ENCODE measurements at regions not wholly inside any gene's neighbourhood (a gene's known extent, or its start where the extent isn't known, plus 50 kb on each side); places are given as distances from the start of the nearest gene placed in this dataset.

GRCh38 chr7:34277016-34277802, 371.9 kb downstream of the BMPER start:
- peak; percentile 30 for DNase-seq

- no peak for DNase-seq
Measured at GRCh38 chr7:34277803-34278199, 372.5 kb downstream of the BMPER start.

- DNase-seq: no peak
Measured at GRCh38 chr7:34281260-34281659, 375.9 kb downstream of the BMPER start.

GRCh38 chr7:34282271-34282670, 375.7 kb upstream of the NPSR1 start:
- DNase-seq: no peak

- DNase-seq: no peak
Measured at GRCh38 chr7:34296663-34297062, 361.4 kb upstream of the NPSR1 start.

GRCh38 chr7:34298492-34299013, 359.5 kb upstream of the NPSR1 start:
- DNase-seq: no peak

GRCh38 chr7:34299066-34299465, 359.0 kb upstream of the NPSR1 start:
- DNase-seq: no peak

GRCh38 chr7:34307540-34307939, 350.5 kb upstream of the NPSR1 start:
- DNase-seq: no peak

GRCh38 chr7:34308595-34308994, 349.4 kb upstream of the NPSR1 start:
- DNase-seq: no peak

- DNase-seq: no peak
Measured at GRCh38 chr7:34309116-34309515, 348.9 kb upstream of the NPSR1 start.

GRCh38 chr7:34309584-34309983, 348.4 kb upstream of the NPSR1 start:
- DNase-seq: no peak

GRCh38 chr7:34311591-34311990, 346.4 kb upstream of the NPSR1 start:
- DNase-seq: no peak

- no peak for DNase-seq
Measured at GRCh38 chr7:34312624-34313023, 345.4 kb upstream of the NPSR1 start.

GRCh38 chr7:34313289-34313688, 344.7 kb upstream of the NPSR1 start:
- no peak for DNase-seq

- no peak for DNase-seq
Measured at GRCh38 chr7:34315032-34315431, 343.0 kb upstream of the NPSR1 start.

GRCh38 chr7:34317039-34317438, 341.0 kb upstream of the NPSR1 start:
- DNase-seq: no peak

GRCh38 chr7:34320412-34320811, 337.6 kb upstream of the NPSR1 start:
- no peak for DNase-seq

- peak; percentile 53 for DNase-seq
Measured at GRCh38 chr7:34320926-34321661, 336.9 kb upstream of the NPSR1 start.

GRCh38 chr7:34322841-34323240, 335.2 kb upstream of the NPSR1 start:
- peak; percentile 1 for DNase-seq

GRCh38 chr7:34327681-34328080, 330.3 kb upstream of the NPSR1 start:
- no peak for DNase-seq

GRCh38 chr7:34330308-34330707, 327.7 kb upstream of the NPSR1 start:
- DNase-seq: no peak

- DNase-seq: no peak
Measured at GRCh38 chr7:34331102-34331501, 326.9 kb upstream of the NPSR1 start.

- no peak for DNase-seq
Measured at GRCh38 chr7:34332006-34332405, 326.0 kb upstream of the NPSR1 start.

GRCh38 chr7:34333184-34333583, 324.8 kb upstream of the NPSR1 start:
- no peak for DNase-seq

All from activated CD4-positive, alpha-beta T cell treated with anti-CD3 and anti-CD28 coated beads, Interleukin-10, Interleukin-2, amounts not matched to agents 100 ng/mL and 50 ng/mL, durations not matched to agents 16 hours and 8 hours (primary cell).